ENCODE measurements at regions not wholly inside any gene's neighbourhood (a gene's known extent, or its start where the extent isn't known, plus 50 kb on each side); places are given as distances from the start of the nearest gene placed in this dataset.

- ATAC-seq (no peak), DNase-seq (ENCODE audit: low spot score) (no peak)
Measured at GRCh38 chr9:107386396-107386795, 103.2 kb downstream of the KLF4 start.

Measured in left lobe of liver (tissue), 2 donors.